Omental fat pad (tissue), 3 donors: ENCODE measurements at regions not wholly inside any gene's neighbourhood (a gene's known extent, or its start where the extent isn't known, plus 50 kb on each side); places are given as distances from the start of the nearest gene placed in this dataset.

Source experiments
- ATAC-seq: fragments of 150-250 bp; one replicate; pipeline ENCODE4 v1.9.1; 2016; ENCODE audit warnings: mild to moderate bottlenecking, moderate library complexity; ENCODE audit not compliant: low FRiP score
- DNase-seq: peaks from one replicate; pipeline ENCODE4 v3.0.0-alpha.2; 2019; ENCODE audit warnings: low spot score
- TF ChIP-seq, protein P1 (sequence below), 3 donors: fragments of 450-650 bp; IDR thresholded peaks; one replicate each; pipeline ENCODE4 v1.5.1; 2016 to 2017; ENCODE audit warnings: antibody characterized with exemption in 3 of 3, mild to moderate bottlenecking in 3 of 3, moderate library complexity in 2 of 3

DNA sequence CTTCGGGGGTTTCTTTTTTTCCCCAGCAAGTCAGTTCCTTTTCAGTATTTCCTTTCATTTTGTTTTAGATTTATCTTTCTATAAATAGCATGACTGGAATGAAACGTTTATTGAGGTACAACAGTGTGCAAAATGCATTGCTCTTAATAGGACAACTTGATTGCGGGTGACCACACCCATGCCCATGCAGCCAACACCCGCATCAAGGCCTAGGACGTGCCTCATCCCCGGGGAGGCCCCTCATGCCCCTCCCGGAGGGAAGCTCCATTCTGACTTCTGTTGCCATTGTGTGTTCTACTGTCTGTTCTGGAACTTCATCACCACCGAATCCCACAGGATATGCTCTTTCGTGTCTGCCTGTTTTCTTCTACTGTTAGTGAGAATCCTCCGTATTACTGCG, 82.2 kb downstream of the RPS6KA4 start:
- ATAC-seq (no peak), DNase-seq (no peak)
- TF ChIP-seq, protein P1, sequence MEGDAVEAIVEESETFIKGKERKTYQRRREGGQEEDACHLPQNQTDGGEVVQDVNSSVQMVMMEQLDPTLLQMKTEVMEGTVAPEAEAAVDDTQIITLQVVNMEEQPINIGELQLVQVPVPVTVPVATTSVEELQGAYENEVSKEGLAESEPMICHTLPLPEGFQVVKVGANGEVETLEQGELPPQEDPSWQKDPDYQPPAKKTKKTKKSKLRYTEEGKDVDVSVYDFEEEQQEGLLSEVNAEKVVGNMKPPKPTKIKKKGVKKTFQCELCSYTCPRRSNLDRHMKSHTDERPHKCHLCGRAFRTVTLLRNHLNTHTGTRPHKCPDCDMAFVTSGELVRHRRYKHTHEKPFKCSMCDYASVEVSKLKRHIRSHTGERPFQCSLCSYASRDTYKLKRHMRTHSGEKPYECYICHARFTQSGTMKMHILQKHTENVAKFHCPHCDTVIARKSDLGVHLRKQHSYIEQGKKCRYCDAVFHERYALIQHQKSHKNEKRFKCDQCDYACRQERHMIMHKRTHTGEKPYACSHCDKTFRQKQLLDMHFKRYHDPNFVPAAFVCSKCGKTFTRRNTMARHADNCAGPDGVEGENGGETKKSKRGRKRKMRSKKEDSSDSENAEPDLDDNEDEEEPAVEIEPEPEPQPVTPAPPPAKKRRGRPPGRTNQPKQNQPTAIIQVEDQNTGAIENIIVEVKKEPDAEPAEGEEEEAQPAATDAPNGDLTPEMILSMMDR (IDR thresholded peaks at IDR 0.05): no peak

DNA sequence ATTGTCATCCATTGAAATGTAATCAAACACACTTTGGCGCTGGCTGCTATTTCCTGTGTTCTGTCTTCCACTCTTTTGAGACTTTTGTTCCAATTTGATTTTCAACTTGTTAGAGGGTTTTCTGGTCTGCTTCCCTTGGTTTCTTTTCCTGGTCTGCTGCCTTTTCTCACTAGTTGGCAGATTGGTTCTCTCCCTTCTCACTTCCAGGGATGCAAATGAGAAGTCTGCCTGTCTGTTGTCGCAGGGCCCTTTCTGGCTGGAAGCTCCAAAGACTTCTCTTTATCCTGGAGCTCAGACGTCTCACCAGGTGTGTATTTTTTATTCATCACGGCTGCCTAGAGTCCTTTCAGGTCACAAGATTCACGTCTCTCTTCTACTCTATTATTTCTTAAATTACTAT, 84.0 kb downstream of the RPS6KA4 start:
- ATAC-seq: no peak
- no peak for DNase-seq
- TF ChIP-seq, protein P1 (IDR thresholded peaks at IDR 0.05): no peak

- DNase-seq: no peak
- ATAC-seq: no peak
- TF ChIP-seq, protein P1 (IDR thresholded peaks at IDR 0.05): no peak
These were observed 86.0 kb downstream of the RPS6KA4 start for GRCh38 chr11:64444838-64445441.

DNA sequence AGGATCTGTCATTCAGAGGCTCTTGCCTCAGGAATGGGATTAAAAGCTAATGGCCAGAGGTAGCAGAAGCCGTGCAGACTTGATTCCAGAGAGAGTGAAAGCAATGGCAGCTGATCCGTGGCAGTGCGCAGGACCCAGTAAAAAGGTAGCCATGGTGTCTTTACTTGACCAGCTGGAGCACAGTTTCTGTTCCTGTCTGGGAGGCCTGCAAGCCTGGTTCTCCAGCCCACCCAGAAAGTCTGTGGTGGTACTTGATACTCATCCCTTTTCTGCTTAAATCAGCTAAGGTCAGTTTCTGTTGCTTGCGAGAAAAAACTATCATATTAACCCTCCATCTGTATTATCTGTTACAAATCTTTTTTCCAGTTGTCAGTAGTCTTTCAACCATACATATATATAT, 86.7 kb downstream of the RPS6KA4 start:
- ATAC-seq: no peak
- no peak for DNase-seq
- TF ChIP-seq, protein P1 (IDR thresholded peaks at IDR 0.05): no peak

DNA sequence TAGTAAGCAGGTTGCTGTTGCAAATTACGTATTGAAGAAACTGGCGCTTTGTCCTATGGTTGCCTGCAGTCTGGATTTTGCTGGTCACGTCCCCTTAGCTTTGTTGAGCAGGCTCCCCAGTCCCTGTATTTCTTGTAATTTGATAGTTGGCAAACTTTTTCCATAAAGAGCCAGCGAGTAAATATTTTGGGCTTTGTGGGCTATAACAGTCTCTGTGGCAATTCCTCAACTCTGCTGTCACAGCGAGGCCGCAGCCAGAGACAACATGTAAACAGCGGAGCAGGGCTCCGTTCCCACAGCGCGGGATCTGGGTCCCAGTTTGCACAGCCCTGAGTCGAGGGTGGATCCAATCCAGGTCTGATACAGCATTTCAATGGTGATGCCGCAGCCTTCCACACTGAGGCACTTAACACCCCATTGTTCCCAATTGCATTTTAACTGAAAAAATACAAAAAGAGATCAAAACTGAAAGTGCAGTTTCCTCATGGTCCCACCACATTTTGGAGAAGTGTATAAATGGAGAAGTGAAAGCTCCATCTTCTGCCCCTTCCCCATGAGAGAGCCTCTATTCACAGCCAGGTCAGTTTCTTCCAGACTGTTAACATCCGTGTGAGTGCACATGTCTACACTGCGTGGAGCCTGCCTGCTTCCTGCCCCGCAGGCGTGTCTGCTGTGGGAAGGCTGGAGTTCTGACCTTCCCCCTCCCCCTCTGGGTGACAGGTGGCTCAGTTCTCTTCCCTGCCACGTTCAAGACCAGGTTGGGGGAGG, 89.1 kb downstream of the RPS6KA4 start:
- DNase-seq: no peak
- TF ChIP-seq, protein P1 (IDR thresholded peaks at IDR 0.05): no peak
- peak; percentile 13 for ATAC-seq

GRCh38 chr11:64448599-64449380, 89.8 kb downstream of the RPS6KA4 start:
- ATAC-seq: peak; percentile 86
- TF ChIP-seq, protein P1 (IDR thresholded peaks at IDR 0.05): peak in 1 of 3 donors; percentile 40
- peak; percentile 43 for DNase-seq
